ENCODE measurements at regions not wholly inside any gene's neighbourhood (a gene's known extent, or its start where the extent isn't known, plus 50 kb on each side); places are given as distances from the start of the nearest gene placed in this dataset.

- TF ChIP-seq CTCF (IDR thresholded peaks at IDR 0.05): no peak
- no peak for TF ChIP-seq POLR2A (IDR thresholded peaks at IDR 0.05)
These were observed 456.9 kb downstream of the TAF11L14 start for GRCh38 chr5:18091142-18091541.

All from adrenal gland (tissue), 5 donors.